NT2/D1 (cell line): ENCODE measurements at regions not wholly inside any gene's neighbourhood (a gene's known extent, or its start where the extent isn't known, plus 50 kb on each side); places are given as distances from the start of the nearest gene placed in this dataset.
"Not testable (repeated sequence)": the region's sequence is repeated elsewhere in the genome, so short reads cannot be mapped to it uniquely, and the experiment has no call there.

ENCODE experiments used
- DNase-seq: peaks from one replicate; pipeline ENCODE4 v3.0.0-alpha.2; 2011; ENCODE audit warnings: low read depth, low spot score
- H3K27me3 ChIP-seq: 2 replicates; pipeline ENCODE4 v1.6.0; 2011; ENCODE audit warnings: mild to moderate bottlenecking; ENCODE audit not compliant: insufficient read length, insufficient read depth
- H3K36me3 ChIP-seq: 2 replicates; pipeline ENCODE4 v1.6.1; 2011; ENCODE audit warnings: mild to moderate bottlenecking, low read length, mixed read lengths; ENCODE audit not compliant: insufficient read depth, insufficient read length
- H3K4me1 ChIP-seq: 2 replicates; pipeline ENCODE4 v1.5.1; 2011; ENCODE audit not compliant: insufficient read depth, insufficient read length
- H3K4me3 ChIP-seq: 2 replicates; pipeline ENCODE4 v1.5.1; 2011; ENCODE audit warnings: low read depth; ENCODE audit not compliant: insufficient read length
- H3K9ac ChIP-seq: 2 replicates; pipeline ENCODE4 v1.6.0; 2011; ENCODE audit warnings: low read depth; ENCODE audit not compliant: insufficient read length
- H3K9me3 ChIP-seq: 2 replicates; pipeline ENCODE4 v1.5.1; 2011; ENCODE audit warnings: mild to moderate bottlenecking, low read length; ENCODE audit not compliant: insufficient read depth
- SUZ12 ChIP-seq: IDR thresholded peaks from 2 replicates; pipeline ENCODE4 v1.6.1; 2011; ENCODE audit not compliant: insufficient read length, insufficient read depth; ENCODE audit errors: extremely low read depth
- YY1 ChIP-seq: IDR thresholded peaks from 2 replicates; pipeline ENCODE4 v1.6.1; 2011; ENCODE audit not compliant: insufficient read length, insufficient read depth
- ZNF274 ChIP-seq: IDR thresholded peaks from 2 replicates; pipeline ENCODE4 v1.6.1; 2011; ENCODE audit warnings: mild to moderate bottlenecking, low read depth, low read length

DNA sequence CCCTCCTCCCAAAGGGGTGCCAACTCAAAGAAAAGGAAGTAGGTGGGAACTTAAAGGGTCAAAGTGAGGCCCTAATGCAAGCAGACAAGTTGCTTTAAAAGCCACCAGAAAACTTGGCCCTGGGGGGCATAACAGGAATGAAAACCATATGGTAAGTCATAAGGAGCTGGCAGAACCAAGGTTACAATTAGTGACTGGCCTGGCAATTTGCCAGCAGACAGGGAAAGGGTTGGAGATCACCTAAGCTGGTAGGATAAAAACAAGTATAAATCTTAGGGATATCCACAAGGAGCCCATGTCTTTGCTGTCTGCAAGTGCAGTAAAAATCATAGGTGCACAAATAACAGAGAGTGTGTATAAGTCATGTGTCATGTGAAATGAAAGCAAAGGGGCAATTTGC, 256.7 kb upstream of the LRRTM4 start:
- DNase-seq, result no peak
- Histone ChIP-seq H3K4me3 (no peak overlapping the region), H3K9me3 (no peaks in the 10 kb centered on the region), H3K36me3 (no peaks in the 10 kb centered on the region), H3K9ac (no peak overlapping the region), H3K27me3 (no peaks in the 10 kb centered on the region), H3K4me1 (no peaks in the 10 kb centered on the region)
- TF ChIP-seq ZNF274, result no peak
- TF ChIP-seq YY1, result no peak
- no peak for TF ChIP-seq SUZ12

DNA sequence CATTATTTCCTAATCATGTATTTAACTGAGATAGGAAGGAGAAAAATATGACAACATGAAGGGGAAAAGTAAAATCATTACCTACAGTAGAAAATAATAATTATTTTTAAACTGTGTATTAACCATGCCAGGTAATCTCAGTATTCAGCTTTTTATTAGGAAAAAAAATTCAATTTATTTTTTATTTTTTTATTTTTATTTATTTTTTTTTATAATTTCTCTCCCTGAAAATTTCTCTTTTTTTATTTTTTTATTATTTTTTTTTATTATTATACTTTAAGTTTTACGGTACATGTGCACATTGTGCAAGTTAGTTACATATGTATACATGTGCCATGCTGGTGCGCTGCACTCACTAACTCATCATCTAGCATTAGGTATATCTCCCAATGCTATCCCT, 271.3 kb upstream of the LRRTM4 start:
- not testable (repeated sequence) for H3K4me1 ChIP-seq, DNase-seq

DNA sequence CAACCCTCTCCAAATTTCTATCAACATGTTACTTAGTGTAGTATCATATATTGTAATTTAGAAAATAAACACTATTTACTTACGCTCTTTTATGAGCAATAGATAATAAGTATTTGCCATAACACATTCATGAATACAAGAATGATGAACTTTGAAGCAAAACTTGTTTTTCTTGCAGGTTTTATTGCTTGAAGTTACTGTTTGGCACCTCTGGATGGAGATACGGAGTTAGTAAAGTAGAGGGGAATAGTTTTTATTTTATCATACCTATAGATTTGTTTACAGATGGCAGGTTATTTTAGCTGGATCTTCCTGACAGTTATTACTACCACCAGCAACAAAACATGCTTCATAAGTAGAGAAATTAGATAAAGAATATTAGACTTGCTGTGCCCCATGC, 274.2 kb upstream of the LRRTM4 start:
- H3K4me3 ChIP-seq, result no peak overlapping the region
- DNase-seq, result no peak
- TF ChIP-seq ZNF274 (no peak), SUZ12 (no peak), YY1 (no peak)
- no peaks in the 10 kb centered on the region for H3K9me3 ChIP-seq
- H3K9ac ChIP-seq, result no peak overlapping the region
- H3K27me3 ChIP-seq, result no peaks in the 10 kb centered on the region
- H3K36me3 ChIP-seq, result no peaks in the 10 kb centered on the region
- no peaks in the 10 kb centered on the region for H3K4me1 ChIP-seq

More for the DNA sequence above, 271.3 kb upstream of the LRRTM4 start:
- H3K9me3 ChIP-seq, H3K4me3 ChIP-seq, H3K36me3 ChIP-seq, H3K9ac ChIP-seq, H3K27me3 ChIP-seq: not testable (repeated sequence)

DNA sequence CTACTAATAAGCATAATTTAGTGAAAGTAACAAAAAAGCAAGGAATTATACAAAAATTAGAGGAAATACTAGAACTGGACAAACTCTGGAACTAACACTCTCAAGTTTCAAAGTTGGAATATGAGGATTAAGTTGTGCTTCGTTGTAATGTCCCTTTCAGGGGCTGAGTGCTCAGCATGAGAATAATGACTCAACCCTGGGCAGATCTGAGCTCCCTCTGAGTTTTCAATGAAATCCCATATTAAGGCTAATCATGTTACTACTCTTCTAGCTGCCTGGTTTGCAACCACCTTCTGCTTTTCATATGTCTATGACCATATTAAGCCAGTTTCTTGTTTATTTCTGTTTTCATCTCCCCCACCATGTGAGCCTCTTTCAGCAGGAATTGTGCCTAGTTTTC, 274.9 kb upstream of the LRRTM4 start:
- no peak overlapping the region for H3K4me3 ChIP-seq
- DNase-seq, result no peak
- no peak overlapping the region for H3K9ac ChIP-seq
- no peaks in the 10 kb centered on the region for H3K4me1 ChIP-seq
- no peaks in the 10 kb centered on the region for H3K36me3 ChIP-seq
- no peaks in the 10 kb centered on the region for H3K9me3 ChIP-seq
- TF ChIP-seq ZNF274 (no peak), SUZ12 (no peak), YY1 (no peak)
- H3K27me3 ChIP-seq, result no peaks in the 10 kb centered on the region

DNA sequence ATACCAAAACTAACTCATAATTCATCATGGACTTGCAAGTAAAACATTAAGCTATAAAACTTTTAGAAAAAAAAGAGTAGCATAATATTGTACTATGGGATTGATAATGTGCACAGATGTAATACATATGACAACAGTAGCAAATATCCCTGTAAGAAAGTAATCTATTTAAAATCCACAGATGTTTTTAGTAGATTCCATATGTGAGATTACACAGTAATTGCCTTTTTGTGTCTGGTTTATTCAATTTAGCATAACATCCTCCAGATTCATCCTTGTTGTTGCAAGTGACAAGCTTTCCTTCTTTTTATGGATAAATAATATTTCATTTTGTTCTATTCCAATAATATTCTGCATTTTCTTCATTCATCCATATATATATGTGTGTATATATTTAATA, 278.2 kb upstream of the LRRTM4 start:
- Histone ChIP-seq H3K9ac (no peak overlapping the region), H3K9me3 (no peaks in the 10 kb centered on the region), H3K4me3 (no peak overlapping the region), H3K4me1 (no peaks in the 10 kb centered on the region), H3K36me3 (no peaks in the 10 kb centered on the region), H3K27me3 (no peaks in the 10 kb centered on the region)
- no peak for DNase-seq
- no peak for TF ChIP-seq SUZ12
- TF ChIP-seq ZNF274, result no peak
- no peak for TF ChIP-seq YY1

DNA sequence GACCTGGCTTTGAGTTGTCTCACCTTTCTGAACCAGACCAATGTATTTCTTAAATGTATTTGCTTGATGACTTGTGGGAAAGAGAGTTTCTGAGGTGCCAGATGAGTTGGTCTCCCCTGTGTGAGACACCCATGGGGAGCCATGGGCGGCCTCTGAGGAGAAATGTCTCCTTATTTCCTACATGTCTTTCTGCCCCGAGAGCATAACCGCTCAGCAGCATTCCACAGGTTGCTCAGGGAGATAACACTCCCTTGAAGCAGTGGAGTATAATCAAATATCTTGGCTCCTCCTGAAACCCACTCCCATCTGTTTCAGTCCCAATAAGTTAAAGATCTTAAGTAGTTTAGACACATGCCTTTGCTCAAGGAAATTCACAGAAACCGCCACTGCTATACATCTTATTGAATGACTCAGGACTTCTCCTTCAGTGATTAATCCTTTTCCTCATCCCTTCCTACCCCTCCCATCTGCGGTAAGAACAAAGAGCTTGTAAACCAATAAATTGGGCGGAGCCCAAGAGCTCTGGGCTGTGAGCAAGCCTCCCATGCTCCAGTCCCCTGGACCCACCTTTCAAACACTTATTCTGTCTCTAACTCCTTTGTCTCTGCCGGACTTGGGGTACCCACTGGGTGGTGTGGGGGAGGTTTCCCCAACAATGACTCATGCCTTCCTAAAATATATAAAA, 285.5 kb upstream of the LRRTM4 start:
- H3K36me3 ChIP-seq, result no peaks in the 10 kb centered on the region
- H3K4me3 ChIP-seq, result no peak overlapping the region
- no peaks in the 10 kb centered on the region for H3K9me3 ChIP-seq
- H3K4me1 ChIP-seq, result no peaks in the 10 kb centered on the region
- TF ChIP-seq ZNF274 (no peak), YY1 (no peak), SUZ12 (no peak)
- no peak overlapping the region for H3K9ac ChIP-seq
- no peak for DNase-seq
- H3K27me3 ChIP-seq, result no peaks in the 10 kb centered on the region

DNA sequence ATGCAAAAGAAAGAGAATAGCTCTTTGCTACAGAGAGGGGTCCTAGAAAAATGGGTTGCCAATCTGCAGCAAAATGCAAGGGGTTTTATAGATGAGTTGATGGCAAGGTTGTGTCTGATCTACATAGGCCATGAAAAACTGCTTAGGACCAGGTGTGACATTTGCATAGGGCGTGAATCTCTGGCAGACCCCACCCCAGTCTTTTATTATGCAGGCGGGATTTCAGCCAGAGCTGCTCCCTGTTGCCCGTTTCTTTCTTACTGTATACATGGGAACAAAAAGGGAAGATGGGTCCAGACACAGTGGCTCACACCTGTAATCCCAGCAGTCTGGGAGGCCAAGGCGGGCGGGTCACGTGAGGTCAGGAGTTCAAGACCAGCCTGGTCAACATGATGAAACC, 286.4 kb upstream of the LRRTM4 start:
- TF ChIP-seq ZNF274 (no peak), YY1 (no peak), SUZ12 (no peak)
- H3K36me3 ChIP-seq, result no peaks in the 10 kb centered on the region
- no peak overlapping the region for H3K4me3 ChIP-seq
- no peaks in the 10 kb centered on the region for H3K27me3 ChIP-seq
- no peak for DNase-seq
- no peak overlapping the region for H3K9ac ChIP-seq
- H3K9me3 ChIP-seq, result no peaks in the 10 kb centered on the region
- no peaks in the 10 kb centered on the region for H3K4me1 ChIP-seq

DNA sequence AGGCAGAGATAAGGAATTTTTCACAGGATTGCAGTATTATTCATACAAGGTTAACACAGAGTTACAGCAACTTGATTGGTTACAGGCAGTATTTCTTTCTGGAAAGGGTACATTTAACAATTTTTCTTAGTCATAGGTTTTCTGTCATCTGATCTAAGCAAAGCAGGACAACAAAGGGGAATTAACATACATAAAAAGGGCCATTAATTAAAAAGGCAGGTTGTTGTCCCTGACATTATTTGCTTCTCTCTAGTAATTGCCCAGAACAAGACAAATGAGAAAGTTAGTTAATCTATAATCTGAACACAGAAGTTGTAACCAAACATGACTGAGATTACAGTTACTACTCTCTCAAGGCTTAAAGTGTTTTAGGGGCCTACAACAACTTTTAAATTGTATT, 291.4 kb upstream of the LRRTM4 start:
- no peak overlapping the region for H3K4me3 ChIP-seq
- H3K9me3 ChIP-seq, result no peaks in the 10 kb centered on the region
- TF ChIP-seq YY1 (no peak), ZNF274 (no peak), SUZ12 (no peak)
- no peaks in the 10 kb centered on the region for H3K27me3 ChIP-seq
- DNase-seq, result no peak
- no peaks in the 10 kb centered on the region for H3K4me1 ChIP-seq
- no peaks in the 10 kb centered on the region for H3K36me3 ChIP-seq
- H3K9ac ChIP-seq, result no peak overlapping the region
